Keratinocyte (primary cell): ENCODE measurements at regions not wholly inside any gene's neighbourhood (a gene's known extent, or its start where the extent isn't known, plus 50 kb on each side); places are given as distances from the start of the nearest gene placed in this dataset.

Experiments
- CTCF ChIP-seq, 3 experiments: IDR thresholded peaks in 1 of 3; conservative IDR thresholded peaks in 1 of 3; optimal IDR thresholded peaks in 1 of 3; 2 replicates in 2 of 3; 3 replicates in 1 of 3; pipeline versions ENCODE3 to v1.5.1; 2011; ENCODE audit warnings: low read length in 3 of 3, mild to moderate bottlenecking in 3 of 3, moderate library complexity in 2 of 3, control low read depth in 1 of 3, inconsistent platforms in 1 of 3; ENCODE audit not compliant: insufficient read depth in 2 of 3; ENCODE audit errors: extremely low read depth in 1 of 3
- EZH2 ChIP-seq: IDR thresholded peaks from one replicate; pipeline ENCODE4 v1.6.1; 2012; ENCODE audit warnings: inconsistent platforms, mild to moderate bottlenecking, low read length, moderate library complexity

- TF ChIP-seq CTCF (optimal IDR thresholded peaks at IDR 0.05 in 1 of 3, IDR thresholded peaks at IDR 0.05 in 1 of 3, conservative IDR thresholded peaks at IDR 0.05 in 1 of 3; ENCODE audit: extremely low read depth in 1 of 3, insufficient read depth in 2 of 3, low read length in 3 of 3) = no peak
- no peak for TF ChIP-seq EZH2
These were observed 217.1 kb upstream of the PLEKHG7 start for GRCh38 chr12:92485351-92486348.
